ENCODE measurements at regions not wholly inside any gene's neighbourhood (a gene's known extent, or its start where the extent isn't known, plus 50 kb on each side); places are given as distances from the start of the nearest gene placed in this dataset.

- Histone ChIP-seq H3K4me2 (ENCODE audit: extremely low read depth, insufficient read depth, low read length) (no peak overlapping the region), H3K9me3 (ENCODE audit: control insufficient read depth, insufficient read depth, low read depth, low read length) (no peaks in the 10 kb centered on the region), H3K27me3 (ENCODE audit: control insufficient read depth, insufficient read depth, low read length) (no peaks in the 10 kb centered on the region), H2AFZ (ENCODE audit: low read length) (no peak overlapping the region), H3K9ac (ENCODE audit: insufficient read depth, low read length) (no peak overlapping the region), H3K79me2 (ENCODE audit: control insufficient read depth, insufficient read depth, low read length) (no peaks in the 10 kb centered on the region), H4K20me1 (ENCODE audit: control insufficient read depth, extremely low read depth, insufficient read depth, low read length) (no peaks in the 10 kb centered on the region), H3K4me1 (ENCODE audit: control insufficient read depth, extremely low read depth, insufficient read depth, low read length) (no peaks in the 10 kb centered on the region), H3K4me3 (replicated peaks in 1 of 4; ENCODE audit: control extremely low read depth in 1 of 4, insufficient read depth in 1 of 4, low read depth in 3 of 4, low read length in 4 of 4) (no peak overlapping the region), H3K36me3 (ENCODE audit: control insufficient read depth, insufficient read depth, low read length) (no peaks in the 10 kb centered on the region), H3K27ac (ENCODE audit: insufficient read depth, low read length) (no peak overlapping the region)
- TF ChIP-seq, protein P1, sequence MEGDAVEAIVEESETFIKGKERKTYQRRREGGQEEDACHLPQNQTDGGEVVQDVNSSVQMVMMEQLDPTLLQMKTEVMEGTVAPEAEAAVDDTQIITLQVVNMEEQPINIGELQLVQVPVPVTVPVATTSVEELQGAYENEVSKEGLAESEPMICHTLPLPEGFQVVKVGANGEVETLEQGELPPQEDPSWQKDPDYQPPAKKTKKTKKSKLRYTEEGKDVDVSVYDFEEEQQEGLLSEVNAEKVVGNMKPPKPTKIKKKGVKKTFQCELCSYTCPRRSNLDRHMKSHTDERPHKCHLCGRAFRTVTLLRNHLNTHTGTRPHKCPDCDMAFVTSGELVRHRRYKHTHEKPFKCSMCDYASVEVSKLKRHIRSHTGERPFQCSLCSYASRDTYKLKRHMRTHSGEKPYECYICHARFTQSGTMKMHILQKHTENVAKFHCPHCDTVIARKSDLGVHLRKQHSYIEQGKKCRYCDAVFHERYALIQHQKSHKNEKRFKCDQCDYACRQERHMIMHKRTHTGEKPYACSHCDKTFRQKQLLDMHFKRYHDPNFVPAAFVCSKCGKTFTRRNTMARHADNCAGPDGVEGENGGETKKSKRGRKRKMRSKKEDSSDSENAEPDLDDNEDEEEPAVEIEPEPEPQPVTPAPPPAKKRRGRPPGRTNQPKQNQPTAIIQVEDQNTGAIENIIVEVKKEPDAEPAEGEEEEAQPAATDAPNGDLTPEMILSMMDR (conservative IDR thresholded peaks at IDR 0.05 in 1 of 2, IDR thresholded peaks at IDR 0.05 in 1 of 2; ENCODE audit: low read depth in 1 of 2, low read length in 2 of 2), result no peak
- TF ChIP-seq EZH2 (IDR thresholded peaks at IDR 0.05; ENCODE audit: low read length, missing control alignments), result no peak
- DNase-seq (ENCODE audit: low read depth in 2 of 2), result no peak
Measured at GRCh38 chr16:82470016-82470415, 156.8 kb upstream of the CDH13 start.

DNA sequence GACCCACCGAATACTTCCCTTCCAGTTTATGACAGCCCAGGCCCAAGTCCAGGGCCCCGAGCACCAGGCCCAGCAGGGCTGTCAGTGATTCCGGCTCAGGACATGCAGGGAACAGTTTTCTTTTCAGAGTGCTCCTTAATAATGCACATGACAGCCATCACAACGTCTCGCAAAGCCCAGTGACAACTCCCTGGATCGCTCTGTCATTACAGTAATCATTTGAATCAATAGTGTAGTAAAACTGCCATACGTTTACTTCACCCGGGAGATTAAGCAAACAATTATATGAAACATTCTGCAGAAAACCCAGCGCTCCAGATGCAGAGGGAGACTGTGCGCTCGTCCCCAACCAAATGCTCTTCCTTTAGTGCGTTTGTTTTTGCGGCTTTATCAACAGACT, 162.6 kb upstream of the CDH13 start:
- no peak overlapping the region for H3K27ac ChIP-seq (ENCODE audit: insufficient read depth, low read length)
- H4K20me1 ChIP-seq (ENCODE audit: control insufficient read depth, extremely low read depth, insufficient read depth, low read length), result no peaks in the 10 kb centered on the region
- H3K4me3 ChIP-seq (replicated peaks in 1 of 4; ENCODE audit: control extremely low read depth in 1 of 4, insufficient read depth in 1 of 4, low read depth in 3 of 4, low read length in 4 of 4), result no peak overlapping the region
- no peak for DNase-seq (ENCODE audit: low read depth in 2 of 2)
- TF ChIP-seq EZH2 (IDR thresholded peaks at IDR 0.05; ENCODE audit: low read length, missing control alignments), result no peak
- TF ChIP-seq, protein P1 (conservative IDR thresholded peaks at IDR 0.05 in 1 of 2, IDR thresholded peaks at IDR 0.05 in 1 of 2; ENCODE audit: low read depth in 1 of 2, low read length in 2 of 2), result no peak
- H2AFZ ChIP-seq (ENCODE audit: low read length), result no peak overlapping the region
- no peaks in the 10 kb centered on the region for H3K4me1 ChIP-seq (ENCODE audit: control insufficient read depth, extremely low read depth, insufficient read depth, low read length)
- H3K27me3 ChIP-seq (ENCODE audit: control insufficient read depth, insufficient read depth, low read length), result no peaks in the 10 kb centered on the region
- no peaks in the 10 kb centered on the region for H3K36me3 ChIP-seq (ENCODE audit: control insufficient read depth, insufficient read depth, low read length)
- no peaks in the 10 kb centered on the region for H3K9me3 ChIP-seq (ENCODE audit: control insufficient read depth, insufficient read depth, low read depth, low read length)
- no peak overlapping the region for H3K9ac ChIP-seq (ENCODE audit: insufficient read depth, low read length)
- no peak overlapping the region for H3K4me2 ChIP-seq (ENCODE audit: extremely low read depth, insufficient read depth, low read length)
- no peaks in the 10 kb centered on the region for H3K79me2 ChIP-seq (ENCODE audit: control insufficient read depth, insufficient read depth, low read length)

DNA sequence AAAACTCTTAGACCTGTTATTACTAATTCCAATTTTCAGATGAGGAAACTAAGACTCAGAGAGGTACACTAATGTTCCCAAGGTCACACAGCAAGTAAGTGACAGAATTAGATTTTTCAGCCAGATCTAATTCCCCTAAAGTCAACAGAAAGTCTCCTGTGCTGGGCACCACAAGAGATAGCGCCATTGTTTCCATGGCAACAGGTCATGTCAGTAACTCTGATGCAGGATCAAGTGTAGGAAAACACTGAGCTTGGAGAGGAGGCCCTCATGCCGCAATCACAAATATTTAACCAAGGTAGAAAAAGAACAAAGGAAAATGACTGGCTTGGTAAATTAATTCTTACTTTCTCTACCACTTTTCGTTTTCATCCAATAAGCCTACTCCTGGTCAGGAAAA, 166.0 kb upstream of the CDH13 start:
- no peak for DNase-seq (ENCODE audit: low read depth in 2 of 2)

More for the DNA sequence above, 166.0 kb upstream of the CDH13 start:
- H4K20me1 ChIP-seq (ENCODE audit: control insufficient read depth, extremely low read depth, insufficient read depth, low read length), result no peaks in the 10 kb centered on the region
- no peaks in the 10 kb centered on the region for H3K27me3 ChIP-seq (ENCODE audit: control insufficient read depth, insufficient read depth, low read length)
- H3K27ac ChIP-seq (ENCODE audit: insufficient read depth, low read length), result no peak overlapping the region
- H2AFZ ChIP-seq (ENCODE audit: low read length), result no peak overlapping the region
- TF ChIP-seq, protein P1 (conservative IDR thresholded peaks at IDR 0.05 in 1 of 2, IDR thresholded peaks at IDR 0.05 in 1 of 2; ENCODE audit: low read depth in 1 of 2, low read length in 2 of 2), result no peak
- no peak for TF ChIP-seq EZH2 (IDR thresholded peaks at IDR 0.05; ENCODE audit: low read length, missing control alignments)
- no peaks in the 10 kb centered on the region for H3K36me3 ChIP-seq (ENCODE audit: control insufficient read depth, insufficient read depth, low read length)
- H3K79me2 ChIP-seq (ENCODE audit: control insufficient read depth, insufficient read depth, low read length), result no peaks in the 10 kb centered on the region
- no peak overlapping the region for H3K9ac ChIP-seq (ENCODE audit: insufficient read depth, low read length)
- no peak overlapping the region for H3K4me2 ChIP-seq (ENCODE audit: extremely low read depth, insufficient read depth, low read length)
- H3K9me3 ChIP-seq (ENCODE audit: control insufficient read depth, insufficient read depth, low read depth, low read length), result no peaks in the 10 kb centered on the region
- no peak overlapping the region for H3K4me3 ChIP-seq (replicated peaks in 1 of 4; ENCODE audit: control extremely low read depth in 1 of 4, insufficient read depth in 1 of 4, low read depth in 3 of 4, low read length in 4 of 4)
- H3K4me1 ChIP-seq (ENCODE audit: control insufficient read depth, extremely low read depth, insufficient read depth, low read length), result no peaks in the 10 kb centered on the region

All from fibroblast of lung (primary cell).